ENCODE measurements at regions not wholly inside any gene's neighbourhood (a gene's known extent, or its start where the extent isn't known, plus 50 kb on each side); places are given as distances from the start of the nearest gene placed in this dataset.

DNA sequence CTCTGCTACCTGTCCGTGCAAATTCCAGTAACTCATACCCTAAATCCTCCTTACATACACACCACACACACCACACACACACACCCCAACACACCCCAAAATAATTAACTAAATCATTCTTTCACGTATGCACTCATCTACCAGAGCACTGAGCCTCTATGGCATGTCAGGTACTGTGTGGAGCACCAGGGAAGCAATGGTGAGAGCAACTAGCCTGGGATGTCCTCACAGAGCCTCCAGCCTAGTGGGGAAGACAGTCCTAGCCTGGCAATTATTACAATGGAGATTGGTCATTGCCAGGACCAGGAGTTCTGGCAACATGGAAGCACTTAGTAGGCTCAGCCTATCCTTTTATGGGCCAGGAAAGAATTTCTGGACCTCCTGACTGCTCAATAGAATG, 72.7 kb upstream of the LCLAT1 start:
- TF ChIP-seq POLR2AphosphoS5 (IDR thresholded peaks at IDR 0.05; ENCODE audit: low read depth, low read length), result no peak
- TF ChIP-seq POLR2A (IDR thresholded peaks at IDR 0.05; ENCODE audit: low read depth, low read length), result no peak
- no peak for TF ChIP-seq TAF1 (IDR thresholded peaks at IDR 0.05; ENCODE audit: borderline replicate concordance, low read depth, low read length)

Data from GM12892 (cell line).